Daoy (cell line): ENCODE measurements at regions not wholly inside any gene's neighbourhood (a gene's known extent, or its start where the extent isn't known, plus 50 kb on each side); places are given as distances from the start of the nearest gene placed in this dataset.

Experiments
- DNase-seq: peaks from one replicate; pipeline ENCODE4 v3.0.0-alpha.2; 2015; ENCODE audit warnings: low read depth

- DNase-seq, result no peak
Measured at GRCh38 chr1:29670752-29671151, 434.4 kb downstream of the PTPRU start.

- DNase-seq, result no peak
Measured at GRCh38 chr1:29669912-29670311, 433.6 kb downstream of the PTPRU start.

- no peak for DNase-seq
Measured at GRCh38 chr1:29669158-29669871, 433.0 kb downstream of the PTPRU start.

- no peak for DNase-seq
Measured at GRCh38 chr1:29668551-29669157, 432.3 kb downstream of the PTPRU start.

- DNase-seq, result no peak
Measured at GRCh38 chr1:29667951-29668350, 431.6 kb downstream of the PTPRU start.

- DNase-seq, result no peak
Measured at GRCh38 chr1:29664711-29665110, 428.4 kb downstream of the PTPRU start.

- DNase-seq, result no peak
Measured at GRCh38 chr1:29658688-29659087, 422.4 kb downstream of the PTPRU start.

- DNase-seq, result no peak
Measured at GRCh38 chr1:29657816-29658215, 421.5 kb downstream of the PTPRU start.

GRCh38 chr1:29655945-29656850 is 419.9 kb downstream of the PTPRU start:
- DNase-seq, result peak; percentile 25

- no peak for DNase-seq
Measured at GRCh38 chr1:29655145-29655544, 418.8 kb downstream of the PTPRU start.

- DNase-seq, result no peak
Measured at GRCh38 chr1:29653886-29654450, 417.6 kb downstream of the PTPRU start.

- no peak for DNase-seq
Measured at GRCh38 chr1:29653034-29653810, 416.9 kb downstream of the PTPRU start.

- no peak for DNase-seq
Measured at GRCh38 chr1:29651684-29652665, 415.7 kb downstream of the PTPRU start.

GRCh38 chr1:29651246-29651645 is 414.9 kb downstream of the PTPRU start:
- no peak for DNase-seq

- DNase-seq, result no peak
Measured at GRCh38 chr1:29650476-29650875, 414.2 kb downstream of the PTPRU start.

- no peak for DNase-seq
Measured at GRCh38 chr1:29650041-29650400, 413.7 kb downstream of the PTPRU start.

GRCh38 chr1:29649189-29650040 is 413.1 kb downstream of the PTPRU start:
- peak; percentile 28 for DNase-seq

- no peak for DNase-seq
Measured at GRCh38 chr1:29648798-29649188, 412.5 kb downstream of the PTPRU start.

GRCh38 chr1:29648026-29648425 is 411.7 kb downstream of the PTPRU start:
- no peak for DNase-seq
